ENCODE measurements at regions not wholly inside any gene's neighbourhood (a gene's known extent, or its start where the extent isn't known, plus 50 kb on each side); places are given as distances from the start of the nearest gene placed in this dataset.

- Histone ChIP-seq H3K36me3 (no peaks in the 10 kb centered on the region), H3K4me1 (no peaks in the 10 kb centered on the region), H3K27me3 (peaks cover 0 to 33% of the 10 kb centered on the region in 2 donors), H3K9me3 (no peaks in the 10 kb centered on the region), H3K27ac (no peak overlapping the region), H3K4me3 (no peak overlapping the region)
- intact Hi-C loops (cut with DNase I) = no loop called here
- ATAC-seq = no peak
- no peak for TF ChIP-seq CTCF (IDR thresholded peaks at IDR 0.05)
- DNase-seq = no peak
Measured at GRCh38 chr16:86966777-86967176, 350.4 kb downstream of the C16orf95 start.

GRCh38 chr16:86968866-86969265 is 348.3 kb downstream of the C16orf95 start:
- DNase-seq (no peak), ATAC-seq (no peak)
- intact Hi-C loops (cut with DNase I) = no loop called here
- Histone ChIP-seq H3K4me1 (no peaks in the 10 kb centered on the region), H3K9me3 (no peaks in the 10 kb centered on the region), H3K4me3 (no peak overlapping the region), H3K27ac (no peak overlapping the region), H3K36me3 (no peaks in the 10 kb centered on the region), H3K27me3 (peaks cover 0 to 28% of the 10 kb centered on the region in 2 donors)
- TF ChIP-seq CTCF (IDR thresholded peaks at IDR 0.05) = no peak

- TF ChIP-seq CTCF (IDR thresholded peaks at IDR 0.05) = no peak
- no peak for DNase-seq
- ATAC-seq = no peak
- Histone ChIP-seq H3K27me3 (peaks cover 0 to 19% of the 10 kb centered on the region in 2 donors), H3K4me3 (no peak overlapping the region), H3K9me3 (no peaks in the 10 kb centered on the region), H3K36me3 (no peaks in the 10 kb centered on the region), H3K27ac (no peak overlapping the region), H3K4me1 (no peaks in the 10 kb centered on the region)
- intact Hi-C loops (cut with DNase I) = no loop called here
Measured at GRCh38 chr16:86969716-86970115, 347.5 kb downstream of the C16orf95 start.

- DNase-seq (no peak), ATAC-seq (no peak)
- intact Hi-C loops (cut with DNase I) = no loop called here
- H3K9me3 ChIP-seq = no peaks in the 10 kb centered on the region
- peak overlapping the region in 1 of 2 donors; percentile 2 for H3K27ac ChIP-seq
- H3K27me3 ChIP-seq = peaks cover 0 to 16% of the 10 kb centered on the region in 2 donors
- TF ChIP-seq CTCF (IDR thresholded peaks at IDR 0.05) = no peak
- no peaks in the 10 kb centered on the region for H3K4me1 ChIP-seq
- no peaks in the 10 kb centered on the region for H3K36me3 ChIP-seq
- H3K4me3 ChIP-seq = no peak overlapping the region
Measured at GRCh38 chr16:86970279-86970678, 346.9 kb downstream of the C16orf95 start.

- intact Hi-C loops (cut with DNase I) = no loop called here
- Histone ChIP-seq H3K9me3 (no peaks in the 10 kb centered on the region), H3K27ac (peak overlapping the region in 1 of 2 donors; percentile 2), H3K27me3 (peaks cover 0 to 16% of the 10 kb centered on the region in 2 donors), H3K36me3 (no peaks in the 10 kb centered on the region), H3K4me1 (no peaks in the 10 kb centered on the region), H3K4me3 (no peak overlapping the region)
- no peak for ATAC-seq
- TF ChIP-seq CTCF (IDR thresholded peaks at IDR 0.05) = no peak
- DNase-seq = no peak
Measured at GRCh38 chr16:86970726-86971125, 346.5 kb downstream of the C16orf95 start.
